Coronary artery (tissue), 2 donors: ENCODE measurements at regions not wholly inside any gene's neighbourhood (a gene's known extent, or its start where the extent isn't known, plus 50 kb on each side); places are given as distances from the start of the nearest gene placed in this dataset.
"Not testable (repeated sequence)": the region's sequence is repeated elsewhere in the genome, so short reads cannot be mapped to it uniquely, and the experiment has no call there.

ENCODE experiments used
- DNase-seq: peaks from one replicate; pipeline ENCODE4 v3.0.0-alpha.2; 2017; ENCODE audit warnings: low spot score
- H3K27ac ChIP-seq, 2 donors: fragments of 200-600 bp; sonication (generic); one replicate each; pipeline ENCODE4 v1.5.1; 2016 to 2019
- H3K4me3 ChIP-seq: fragments of 200-600 bp; sonication (generic); 2 replicates; pipeline ENCODE4 v1.5.1; 2016; ENCODE audit warnings: mild to moderate bottlenecking, moderate library complexity
- CTCF ChIP-seq: fragments of 200-600 bp; sonication (generic); IDR thresholded peaks from one replicate; pipeline ENCODE4 v1.5.1; 2019; ENCODE audit warnings: antibody characterized with exemption

GRCh38 chr10:33859319-33860022 lies 525.0 kb upstream of the NRP1 start:
- no peak for DNase-seq
- no peak for TF ChIP-seq CTCF
- Histone ChIP-seq H3K27ac (no peak overlapping the region), H3K4me3 (no peak overlapping the region)

- no peak overlapping the region for H3K27ac ChIP-seq
- no peak for DNase-seq
- H3K4me3 ChIP-seq = no peak overlapping the region
- no peak for TF ChIP-seq CTCF
These were observed 523.9 kb upstream of the NRP1 start for GRCh38 chr10:33858326-33858725.

- not testable (repeated sequence) for H3K4me3 ChIP-seq, DNase-seq, H3K27ac ChIP-seq
These were observed 518.8 kb upstream of the NRP1 start for GRCh38 chr10:33853221-33853620.

GRCh38 chr10:33843379-33843778 lies 508.9 kb upstream of the NRP1 start:
- Histone ChIP-seq H3K27ac (no peak overlapping the region), H3K4me3 (no peak overlapping the region)
- DNase-seq = no peak
- no peak for TF ChIP-seq CTCF

GRCh38 chr10:33841678-33842077 lies 507.2 kb upstream of the NRP1 start:
- Histone ChIP-seq H3K4me3 (no peak overlapping the region), H3K27ac (no peak overlapping the region)
- no peak for TF ChIP-seq CTCF
- DNase-seq = no peak

- TF ChIP-seq CTCF = no peak
- no peak overlapping the region for H3K27ac ChIP-seq
These were observed 504.3 kb upstream of the NRP1 start for GRCh38 chr10:33838731-33839130.

GRCh38 chr10:33837736-33838135 lies 503.3 kb upstream of the NRP1 start:
- Histone ChIP-seq H3K27ac (no peak overlapping the region), H3K4me3 (no peak overlapping the region)
- no peak for TF ChIP-seq CTCF
- no peak for DNase-seq

More at GRCh38 chr10:33838731-33839130, 504.3 kb upstream of the NRP1 start:
- no peak for DNase-seq
- no peak overlapping the region for H3K4me3 ChIP-seq
